Peyer's patch (tissue), 4 donors: ENCODE measurements at regions not wholly inside any gene's neighbourhood (a gene's known extent, or its start where the extent isn't known, plus 50 kb on each side); places are given as distances from the start of the nearest gene placed in this dataset.

Source experiments
- POLR2A ChIP-seq, 2 donors: fragments of 450-650 bp; IDR thresholded peaks; one replicate each; pipeline ENCODE4 v1.5.1; 2017; ENCODE audit warnings: antibody characterized with exemption in 2 of 2, mild to moderate bottlenecking in 2 of 2, moderate library complexity in 2 of 2
- TF ChIP-seq, protein P1 (sequence below), 6 experiments: fragments of 450-650 bp in 4 of 6; fragments of 200-600 bp in 2 of 6; sonication (generic) in 1 of 6; IDR thresholded peaks; one replicate each; pipeline ENCODE4 v1.5.1; 2017 to 2019; ENCODE audit warnings: antibody characterized with exemption in 6 of 6, mild to moderate bottlenecking in 3 of 6, moderate library complexity in 1 of 6

GRCh38 chr13:82275644-82276043 is 1606.6 kb downstream of the SLITRK1 start:
- TF ChIP-seq, protein P1, sequence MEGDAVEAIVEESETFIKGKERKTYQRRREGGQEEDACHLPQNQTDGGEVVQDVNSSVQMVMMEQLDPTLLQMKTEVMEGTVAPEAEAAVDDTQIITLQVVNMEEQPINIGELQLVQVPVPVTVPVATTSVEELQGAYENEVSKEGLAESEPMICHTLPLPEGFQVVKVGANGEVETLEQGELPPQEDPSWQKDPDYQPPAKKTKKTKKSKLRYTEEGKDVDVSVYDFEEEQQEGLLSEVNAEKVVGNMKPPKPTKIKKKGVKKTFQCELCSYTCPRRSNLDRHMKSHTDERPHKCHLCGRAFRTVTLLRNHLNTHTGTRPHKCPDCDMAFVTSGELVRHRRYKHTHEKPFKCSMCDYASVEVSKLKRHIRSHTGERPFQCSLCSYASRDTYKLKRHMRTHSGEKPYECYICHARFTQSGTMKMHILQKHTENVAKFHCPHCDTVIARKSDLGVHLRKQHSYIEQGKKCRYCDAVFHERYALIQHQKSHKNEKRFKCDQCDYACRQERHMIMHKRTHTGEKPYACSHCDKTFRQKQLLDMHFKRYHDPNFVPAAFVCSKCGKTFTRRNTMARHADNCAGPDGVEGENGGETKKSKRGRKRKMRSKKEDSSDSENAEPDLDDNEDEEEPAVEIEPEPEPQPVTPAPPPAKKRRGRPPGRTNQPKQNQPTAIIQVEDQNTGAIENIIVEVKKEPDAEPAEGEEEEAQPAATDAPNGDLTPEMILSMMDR (IDR thresholded peaks at IDR 0.05): no peak
- TF ChIP-seq POLR2A (IDR thresholded peaks at IDR 0.05): no peak
